MM.1S (cell line): ENCODE measurements at regions not wholly inside any gene's neighbourhood (a gene's known extent, or its start where the extent isn't known, plus 50 kb on each side); places are given as distances from the start of the nearest gene placed in this dataset.

Experiments
- DNase-seq: peaks from one replicate; pipeline ENCODE4 v3.0.0-alpha.2; 2015
- H2AFZ ChIP-seq: fragments of 300-600 bp; sonication (generic); 2 replicates; pipeline ENCODE4 v1.6.0; 2016; ENCODE audit warnings: antibody characterized with exemption, low read length
- H3F3A ChIP-seq: fragments of 300-600 bp; sonication (generic); 2 replicates; pipeline ENCODE4 v1.6.1; 2016; ENCODE audit warnings: mild to moderate bottlenecking, antibody characterized with exemption, low read length, moderate library complexity, mixed read lengths; ENCODE audit not compliant: insufficient read depth
- H3K27ac ChIP-seq: fragments of 300-600 bp; sonication (generic); 2 replicates; pipeline ENCODE4 v1.5.1; 2016; ENCODE audit warnings: mild to moderate bottlenecking, low read length
- H3K27me3 ChIP-seq: fragments of 300-600 bp; sonication (generic); replicated peaks from 2 replicates; pipeline ENCODE4 v1.6.0; 2016; ENCODE audit warnings: low read length; ENCODE audit not compliant: insufficient read depth
- H3K36me3 ChIP-seq: fragments of 300-600 bp; sonication (generic); replicated peaks from 2 replicates; pipeline ENCODE4 v1.6.1; 2016; ENCODE audit warnings: mild to moderate bottlenecking, low read length, mixed read lengths; ENCODE audit not compliant: insufficient read depth
- H3K4me1 ChIP-seq: fragments of 300-600 bp; sonication (generic); 2 replicates; pipeline ENCODE4 v1.6.1; 2016; ENCODE audit warnings: low read length, mixed read lengths
- H3K4me2 ChIP-seq: fragments of 300-600 bp; sonication (generic); 2 replicates; pipeline ENCODE4 v1.6.0; 2016; ENCODE audit warnings: low read depth, low read length
- H3K4me3 ChIP-seq: fragments of 300-600 bp; sonication (generic); 2 replicates; pipeline ENCODE4 v1.5.1; 2016; ENCODE audit warnings: low read length, mixed read lengths
- H3K79me2 ChIP-seq: fragments of 300-600 bp; sonication (generic); 2 replicates; pipeline ENCODE4 v1.6.1; 2016; ENCODE audit warnings: mixed run types, low read length, mixed read lengths
- H3K9ac ChIP-seq: fragments of 300-600 bp; sonication (generic); 2 replicates; pipeline ENCODE4 v1.6.1; 2016; ENCODE audit warnings: low read length, mixed read lengths
- H3K9me2 ChIP-seq: fragments of 300-600 bp; sonication (generic); replicated peaks from 2 replicates; pipeline ENCODE4 v1.6.1; 2016; ENCODE audit warnings: mild to moderate bottlenecking, low read length, mixed read lengths; ENCODE audit not compliant: insufficient read depth
- H3K9me3 ChIP-seq: fragments of 300-600 bp; sonication (generic); replicated peaks from 2 replicates; pipeline ENCODE4 v1.6.1; 2016; ENCODE audit warnings: mild to moderate bottlenecking, low read length, mixed read lengths; ENCODE audit not compliant: insufficient read depth
- H4K20me1 ChIP-seq: fragments of 300-600 bp; sonication (generic); 2 replicates; pipeline ENCODE4 v1.6.1; 2016; ENCODE audit warnings: mild to moderate bottlenecking, low read length, moderate library complexity, mixed read lengths; ENCODE audit not compliant: insufficient read depth
- EZH2 ChIP-seq: fragments of 300-600 bp; sonication (generic); optimal IDR thresholded peaks from 2 replicates; pipeline ENCODE3; 2017; ENCODE audit warnings: low read depth, mild to moderate bottlenecking, antibody characterized with exemption, low read length, mixed read lengths
- EZH2phosphoT487 ChIP-seq: fragments of 300-600 bp; sonication (generic); IDR thresholded peaks from 2 replicates; pipeline ENCODE4 v1.6.1; 2018; ENCODE audit warnings: antibody characterized with exemption, low read length
- TF ChIP-seq, protein P1 (sequence below): fragments of 300-600 bp; sonication (generic); IDR thresholded peaks from 2 replicates; pipeline ENCODE4 v1.5.1; 2016; ENCODE audit warnings: antibody characterized with exemption, low read length, mixed read lengths

DNA sequence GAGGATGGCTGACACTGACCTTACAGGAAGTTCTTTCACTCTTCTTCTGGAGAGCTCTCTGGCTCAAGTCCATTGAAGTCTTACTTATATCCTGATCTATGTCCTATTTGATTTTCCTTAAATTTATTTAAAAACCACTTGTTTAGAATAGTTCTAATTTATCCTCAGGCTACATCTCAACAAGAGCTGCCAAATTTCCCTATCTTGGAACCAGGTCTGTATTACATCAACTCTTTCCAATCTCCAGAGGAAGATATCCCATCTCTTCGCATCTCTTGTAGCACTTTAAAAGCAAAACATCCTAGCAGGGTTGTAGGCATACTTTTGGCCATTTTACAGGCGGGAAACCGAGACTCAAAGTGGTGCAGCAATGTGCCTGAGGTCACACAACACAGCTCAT lies 290.5 kb upstream of the TEX13C start:
- no peak overlapping the region for H3K4me3 ChIP-seq
- no peaks in the 10 kb centered on the region for H4K20me1 ChIP-seq
- no peak for DNase-seq
- no peaks in the 10 kb centered on the region for H3K4me1 ChIP-seq
- H3K27me3 ChIP-seq = no peaks in the 10 kb centered on the region
- no peaks in the 10 kb centered on the region for H3K9me3 ChIP-seq
- H3K79me2 ChIP-seq = no peaks in the 10 kb centered on the region
- H2AFZ ChIP-seq = no peak overlapping the region
- H3K27ac ChIP-seq = no peak overlapping the region
- H3F3A ChIP-seq = no peaks in the 10 kb centered on the region
- no peaks in the 10 kb centered on the region for H3K9me2 ChIP-seq
- no peak overlapping the region for H3K9ac ChIP-seq
- H3K36me3 ChIP-seq = no peaks in the 10 kb centered on the region
- no peak overlapping the region for H3K4me2 ChIP-seq
- TF ChIP-seq EZH2 (no peak), EZH2phosphoT487 (no peak)
- TF ChIP-seq, protein P1, sequence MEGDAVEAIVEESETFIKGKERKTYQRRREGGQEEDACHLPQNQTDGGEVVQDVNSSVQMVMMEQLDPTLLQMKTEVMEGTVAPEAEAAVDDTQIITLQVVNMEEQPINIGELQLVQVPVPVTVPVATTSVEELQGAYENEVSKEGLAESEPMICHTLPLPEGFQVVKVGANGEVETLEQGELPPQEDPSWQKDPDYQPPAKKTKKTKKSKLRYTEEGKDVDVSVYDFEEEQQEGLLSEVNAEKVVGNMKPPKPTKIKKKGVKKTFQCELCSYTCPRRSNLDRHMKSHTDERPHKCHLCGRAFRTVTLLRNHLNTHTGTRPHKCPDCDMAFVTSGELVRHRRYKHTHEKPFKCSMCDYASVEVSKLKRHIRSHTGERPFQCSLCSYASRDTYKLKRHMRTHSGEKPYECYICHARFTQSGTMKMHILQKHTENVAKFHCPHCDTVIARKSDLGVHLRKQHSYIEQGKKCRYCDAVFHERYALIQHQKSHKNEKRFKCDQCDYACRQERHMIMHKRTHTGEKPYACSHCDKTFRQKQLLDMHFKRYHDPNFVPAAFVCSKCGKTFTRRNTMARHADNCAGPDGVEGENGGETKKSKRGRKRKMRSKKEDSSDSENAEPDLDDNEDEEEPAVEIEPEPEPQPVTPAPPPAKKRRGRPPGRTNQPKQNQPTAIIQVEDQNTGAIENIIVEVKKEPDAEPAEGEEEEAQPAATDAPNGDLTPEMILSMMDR = no peak
